ENCODE measurements at regions not wholly inside any gene's neighbourhood (a gene's known extent, or its start where the extent isn't known, plus 50 kb on each side); places are given as distances from the start of the nearest gene placed in this dataset.

GRCh38 chr13:34303346-34303745 is 485.4 kb downstream of the RFC3 start:
- TF ChIP-seq MYC (IDR thresholded peaks at IDR 0.05; ENCODE audit: low read depth, low read length) (no peak), MAX (IDR thresholded peaks at IDR 0.05; ENCODE audit: low read depth, low read length) (no peak), POLR2A (IDR thresholded peaks at IDR 0.05; ENCODE audit: extremely low read depth, insufficient read length) (no peak)
- H3K4me3 ChIP-seq (ENCODE audit: low read depth, low read length): no peak overlapping the region
- DNase-seq (ENCODE audit: low read depth): no peak

- no peak for DNase-seq (ENCODE audit: low read depth)
- no peak overlapping the region for H3K4me3 ChIP-seq (ENCODE audit: low read depth, low read length)
- TF ChIP-seq POLR2A (IDR thresholded peaks at IDR 0.05; ENCODE audit: extremely low read depth, insufficient read length) (no peak), CTCF (IDR thresholded peaks at IDR 0.05; ENCODE audit: low read depth, low read length) (no peak), MAX (IDR thresholded peaks at IDR 0.05; ENCODE audit: low read depth, low read length) (no peak), MYC (IDR thresholded peaks at IDR 0.05; ENCODE audit: low read depth, low read length) (no peak)
Measured at GRCh38 chr13:34307607-34308006, 489.7 kb downstream of the RFC3 start.

- H3K4me3 ChIP-seq (ENCODE audit: low read depth, low read length): no peak overlapping the region
- DNase-seq (ENCODE audit: low read depth): no peak
- TF ChIP-seq POLR2A (IDR thresholded peaks at IDR 0.05; ENCODE audit: extremely low read depth, insufficient read length) (no peak), MAX (IDR thresholded peaks at IDR 0.05; ENCODE audit: low read depth, low read length) (no peak), CTCF (IDR thresholded peaks at IDR 0.05; ENCODE audit: low read depth, low read length) (no peak)
Measured at GRCh38 chr13:34308725-34309124, 490.8 kb downstream of the RFC3 start.

- no peak overlapping the region for H3K4me3 ChIP-seq (ENCODE audit: low read depth, low read length)
- DNase-seq (ENCODE audit: low read depth): no peak
- TF ChIP-seq POLR2A (IDR thresholded peaks at IDR 0.05; ENCODE audit: extremely low read depth, insufficient read length) (no peak), MAX (IDR thresholded peaks at IDR 0.05; ENCODE audit: low read depth, low read length) (no peak), CTCF (IDR thresholded peaks at IDR 0.05; ENCODE audit: low read depth, low read length) (no peak), MYC (IDR thresholded peaks at IDR 0.05; ENCODE audit: low read depth, low read length) (no peak)
Measured at GRCh38 chr13:34310539-34310938, 492.6 kb downstream of the RFC3 start.

- TF ChIP-seq POLR2A (IDR thresholded peaks at IDR 0.05; ENCODE audit: extremely low read depth, insufficient read length) (no peak), MAX (IDR thresholded peaks at IDR 0.05; ENCODE audit: low read depth, low read length) (no peak), MYC (IDR thresholded peaks at IDR 0.05; ENCODE audit: low read depth, low read length) (no peak), CTCF (IDR thresholded peaks at IDR 0.05; ENCODE audit: low read depth, low read length) (no peak)
- H3K4me3 ChIP-seq (ENCODE audit: low read depth, low read length): no peak overlapping the region
- no peak for DNase-seq (ENCODE audit: low read depth)
Measured at GRCh38 chr13:34311251-34311650, 493.3 kb downstream of the RFC3 start.

- TF ChIP-seq POLR2A (IDR thresholded peaks at IDR 0.05; ENCODE audit: extremely low read depth, insufficient read length): no peak
- TF ChIP-seq CTCF (IDR thresholded peaks at IDR 0.05; ENCODE audit: low read depth, low read length): no peak
- TF ChIP-seq MYC (IDR thresholded peaks at IDR 0.05; ENCODE audit: low read depth, low read length): no peak
- no peak for TF ChIP-seq MAX (IDR thresholded peaks at IDR 0.05; ENCODE audit: low read depth, low read length)
- DNase-seq (ENCODE audit: low read depth): no peak
- no peak overlapping the region for H3K4me3 ChIP-seq (ENCODE audit: low read depth, low read length)
Measured at GRCh38 chr13:34312578-34312977, 494.6 kb downstream of the RFC3 start.
